ENCODE measurements at regions not wholly inside any gene's neighbourhood (a gene's known extent, or its start where the extent isn't known, plus 50 kb on each side); places are given as distances from the start of the nearest gene placed in this dataset.

DNA sequence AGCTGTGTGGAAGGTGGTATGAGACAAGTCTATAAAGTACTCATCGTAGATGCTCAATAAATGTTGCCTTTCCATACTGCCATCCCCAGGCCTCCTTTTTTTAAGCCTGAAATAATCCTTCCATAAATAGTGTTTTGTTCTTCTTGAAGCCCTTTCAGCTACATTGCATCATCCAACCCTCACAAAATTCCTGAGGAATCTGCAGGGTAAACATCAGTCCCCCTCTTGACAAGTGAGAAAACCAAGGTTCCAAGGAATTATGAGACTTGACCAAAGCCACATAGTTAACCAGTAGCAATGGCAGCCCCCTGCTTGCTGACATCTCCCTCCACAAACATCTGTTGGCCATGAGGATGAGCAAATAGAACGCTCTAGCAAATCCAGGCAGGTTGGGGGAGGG lies 89.7 kb upstream of the CCL1 start:
- Histone ChIP-seq H3K9ac (ENCODE audit: insufficient read depth in 1 of 2, low read length in 2 of 2) (no peak overlapping the region), H3K4me3 (no peak overlapping the region)

DNA sequence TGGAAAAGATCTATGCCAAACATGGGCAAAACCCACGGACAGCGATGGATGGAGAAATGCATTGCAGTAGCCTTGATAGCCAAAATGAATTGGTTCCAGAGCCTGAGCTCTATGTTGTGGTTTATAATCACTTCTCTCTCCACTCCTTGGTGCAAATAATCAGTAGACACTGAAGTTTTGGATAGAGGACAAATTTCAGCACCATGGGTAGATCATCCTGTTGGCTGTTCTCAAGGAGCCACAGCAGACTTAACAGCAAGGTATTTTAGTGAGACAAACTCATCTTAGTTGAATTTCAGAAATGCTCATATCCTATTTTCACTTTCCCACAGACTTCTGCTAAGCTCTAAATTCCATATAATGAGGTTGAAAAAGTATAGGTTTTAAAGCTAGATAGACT lies 88.3 kb upstream of the CCL1 start:
- Histone ChIP-seq H3K9ac (ENCODE audit: insufficient read depth in 1 of 2, low read length in 2 of 2) (no peak overlapping the region), H3K27me3 (ENCODE audit: control insufficient read depth in 3 of 3, insufficient read depth in 3 of 3, low read length in 2 of 3) (peaks cover 0 to 2% (median 0%) of the 10 kb centered on the region in 3 donors), H3K4me1 (ENCODE audit: control insufficient read depth in 5 of 5, insufficient read depth in 5 of 5, low read length in 5 of 5) (no peaks in the 10 kb centered on the region), H3K9me3 (ENCODE audit: control insufficient read depth in 4 of 4, insufficient read depth in 3 of 4, low read length in 3 of 4) (no peaks in the 10 kb centered on the region), H3K36me3 (ENCODE audit: control insufficient read depth in 4 of 4, insufficient read depth in 4 of 4, low read length in 4 of 4) (no peaks in the 10 kb centered on the region), H3K4me3 (no peak overlapping the region), H3K27ac (ENCODE audit: low read depth in 1 of 2, low read length in 1 of 2) (no peak overlapping the region)
- TF ChIP-seq, protein P1, sequence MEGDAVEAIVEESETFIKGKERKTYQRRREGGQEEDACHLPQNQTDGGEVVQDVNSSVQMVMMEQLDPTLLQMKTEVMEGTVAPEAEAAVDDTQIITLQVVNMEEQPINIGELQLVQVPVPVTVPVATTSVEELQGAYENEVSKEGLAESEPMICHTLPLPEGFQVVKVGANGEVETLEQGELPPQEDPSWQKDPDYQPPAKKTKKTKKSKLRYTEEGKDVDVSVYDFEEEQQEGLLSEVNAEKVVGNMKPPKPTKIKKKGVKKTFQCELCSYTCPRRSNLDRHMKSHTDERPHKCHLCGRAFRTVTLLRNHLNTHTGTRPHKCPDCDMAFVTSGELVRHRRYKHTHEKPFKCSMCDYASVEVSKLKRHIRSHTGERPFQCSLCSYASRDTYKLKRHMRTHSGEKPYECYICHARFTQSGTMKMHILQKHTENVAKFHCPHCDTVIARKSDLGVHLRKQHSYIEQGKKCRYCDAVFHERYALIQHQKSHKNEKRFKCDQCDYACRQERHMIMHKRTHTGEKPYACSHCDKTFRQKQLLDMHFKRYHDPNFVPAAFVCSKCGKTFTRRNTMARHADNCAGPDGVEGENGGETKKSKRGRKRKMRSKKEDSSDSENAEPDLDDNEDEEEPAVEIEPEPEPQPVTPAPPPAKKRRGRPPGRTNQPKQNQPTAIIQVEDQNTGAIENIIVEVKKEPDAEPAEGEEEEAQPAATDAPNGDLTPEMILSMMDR (IDR thresholded peaks at IDR 0.05; ENCODE audit: control extremely low read depth, extremely low read depth): no peak
- no peak for ATAC-seq (ENCODE audit: insufficient read depth, low FRiP score)
- 78 to 88% methylated on average over 2 of the region's 2 CpGs for WGBS, 2 donors
- peak in 1 of 3 donors; percentile 8 for DNase-seq

More for the DNA sequence above, 89.7 kb upstream of the CCL1 start:
- TF ChIP-seq, protein P1 (IDR thresholded peaks at IDR 0.05; ENCODE audit: control extremely low read depth, extremely low read depth): no peak
- ATAC-seq (ENCODE audit: insufficient read depth, low FRiP score) (no peak), DNase-seq (no peak)
- H3K4me1 ChIP-seq (ENCODE audit: control insufficient read depth in 5 of 5, insufficient read depth in 5 of 5, low read length in 5 of 5): no peaks in the 10 kb centered on the region
- peaks cover 0 to 2% (median 0%) of the 10 kb centered on the region in 3 donors for H3K27me3 ChIP-seq (ENCODE audit: control insufficient read depth in 3 of 3, insufficient read depth in 3 of 3, low read length in 2 of 3)
- H3K9me3 ChIP-seq (ENCODE audit: control insufficient read depth in 4 of 4, insufficient read depth in 3 of 4, low read length in 3 of 4): peaks cover 0 to 2% (median 0%) of the 10 kb centered on the region in 4 donors
- no peaks in the 10 kb centered on the region for H3K36me3 ChIP-seq (ENCODE audit: control insufficient read depth in 4 of 4, insufficient read depth in 4 of 4, low read length in 4 of 4)
- WGBS, 2 donors: 69 to 82% methylated on average over 2 of the region's 2 CpGs
- H3K27ac ChIP-seq (ENCODE audit: low read depth in 1 of 2, low read length in 1 of 2): no peak overlapping the region

DNA sequence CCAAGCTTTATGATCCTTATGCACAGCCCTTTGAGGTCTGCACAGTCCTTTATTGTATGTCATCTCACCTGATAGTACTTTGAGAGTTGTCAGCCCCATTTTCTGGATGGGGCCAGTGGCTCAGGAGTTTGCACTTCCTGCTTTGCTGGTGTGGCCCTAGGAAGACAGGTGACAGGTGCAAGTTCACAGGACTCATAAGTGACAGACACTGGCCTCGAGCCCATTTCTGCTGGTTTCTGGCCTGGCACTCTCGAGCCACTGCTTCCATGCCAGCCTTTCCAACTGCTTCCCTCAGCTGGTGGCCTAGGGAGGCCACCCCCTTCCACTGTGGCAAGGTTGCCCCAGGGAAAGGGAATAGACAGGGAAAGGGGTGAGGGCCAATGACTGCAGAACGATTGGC lies 84.4 kb upstream of the CCL1 start:
- Histone ChIP-seq H3K4me3 (no peak overlapping the region), H3K9me3 (ENCODE audit: control insufficient read depth in 4 of 4, insufficient read depth in 3 of 4, low read length in 3 of 4) (no peaks in the 10 kb centered on the region), H3K4me1 (ENCODE audit: control insufficient read depth in 5 of 5, insufficient read depth in 5 of 5, low read length in 5 of 5) (no peaks in the 10 kb centered on the region), H3K27me3 (ENCODE audit: control insufficient read depth in 3 of 3, insufficient read depth in 3 of 3, low read length in 2 of 3) (peaks cover 0 to 2% (median 0%) of the 10 kb centered on the region in 3 donors), H3K27ac (ENCODE audit: low read depth in 1 of 2, low read length in 1 of 2) (no peak overlapping the region), H3K36me3 (ENCODE audit: control insufficient read depth in 4 of 4, insufficient read depth in 4 of 4, low read length in 4 of 4) (no peaks in the 10 kb centered on the region), H3K9ac (ENCODE audit: insufficient read depth in 1 of 2, low read length in 2 of 2) (no peak overlapping the region)
- no peak for DNase-seq
- no peak for ATAC-seq (ENCODE audit: insufficient read depth, low FRiP score)
- TF ChIP-seq, protein P1 (IDR thresholded peaks at IDR 0.05; ENCODE audit: control extremely low read depth, extremely low read depth): no peak
- 59 to 66% methylated on average over 3 of the region's 3 CpGs for WGBS, 2 donors

DNA sequence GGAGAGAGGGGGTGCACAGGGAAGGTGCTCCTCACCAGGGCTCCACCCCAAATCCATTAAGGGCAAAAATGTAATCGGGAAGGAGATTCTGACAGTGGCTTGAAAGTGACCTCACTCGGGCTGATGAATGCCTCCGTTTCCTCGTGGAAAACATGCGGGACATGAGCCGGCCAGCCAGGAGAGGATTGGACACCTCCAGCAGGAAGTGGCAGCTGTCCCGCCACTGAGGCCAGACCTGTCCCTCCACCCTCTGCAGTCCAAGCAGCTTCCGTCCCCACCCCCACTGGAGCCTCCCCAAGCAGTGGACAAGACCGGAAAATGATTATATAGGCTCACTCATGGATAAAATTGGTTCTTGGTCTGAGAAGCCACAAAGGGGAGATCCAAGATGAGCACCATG lies 82.1 kb upstream of the CCL1 start:
- 58 to 74% methylated on average over 9 of the region's 9 CpGs for WGBS, 2 donors
- Histone ChIP-seq H3K27me3 (ENCODE audit: control insufficient read depth in 3 of 3, insufficient read depth in 3 of 3, low read length in 2 of 3) (peaks cover 0 to 11% (median 3%) of the 10 kb centered on the region in 3 donors), H3K36me3 (ENCODE audit: control insufficient read depth in 4 of 4, insufficient read depth in 4 of 4, low read length in 4 of 4) (no peaks in the 10 kb centered on the region), H3K4me1 (ENCODE audit: control insufficient read depth in 5 of 5, insufficient read depth in 5 of 5, low read length in 5 of 5) (no peaks in the 10 kb centered on the region), H3K27ac (ENCODE audit: low read depth in 1 of 2, low read length in 1 of 2) (no peak overlapping the region), H3K9me3 (ENCODE audit: control insufficient read depth in 4 of 4, insufficient read depth in 3 of 4, low read length in 3 of 4) (peaks cover 0 to under 1% (median 0%) of the 10 kb centered on the region in 4 donors), H3K4me3 (no peak overlapping the region), H3K9ac (ENCODE audit: insufficient read depth in 1 of 2, low read length in 2 of 2) (no peak overlapping the region)
- ATAC-seq (ENCODE audit: insufficient read depth, low FRiP score) (no peak), DNase-seq (no peak)
- TF ChIP-seq, protein P1 (IDR thresholded peaks at IDR 0.05; ENCODE audit: control extremely low read depth, extremely low read depth): no peak

Measured in lung (tissue), 11 donors.